ENCODE measurements at regions not wholly inside any gene's neighbourhood (a gene's known extent, or its start where the extent isn't known, plus 50 kb on each side); places are given as distances from the start of the nearest gene placed in this dataset.

DNA sequence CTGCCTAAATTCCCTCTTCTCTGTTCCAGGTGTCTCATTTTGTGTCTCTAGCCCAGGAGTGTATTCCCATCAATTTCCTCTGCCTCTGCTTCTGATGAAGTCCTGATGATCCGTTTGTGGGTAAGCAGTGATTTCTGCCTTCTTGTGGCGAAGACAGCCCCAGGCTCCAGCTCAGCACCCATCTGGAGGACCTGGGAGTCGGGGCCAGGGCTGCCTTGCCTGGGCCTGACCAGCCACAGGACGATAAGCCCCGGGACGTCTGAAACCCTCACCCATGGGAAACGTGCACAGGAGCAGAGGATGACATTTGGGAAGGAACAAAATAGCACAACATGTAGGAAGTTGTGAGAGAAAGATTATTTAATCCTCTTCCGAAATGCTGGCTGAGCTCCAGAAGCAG lies 206.9 kb downstream of the FBXO15 start:
- TF ChIP-seq, protein P1, sequence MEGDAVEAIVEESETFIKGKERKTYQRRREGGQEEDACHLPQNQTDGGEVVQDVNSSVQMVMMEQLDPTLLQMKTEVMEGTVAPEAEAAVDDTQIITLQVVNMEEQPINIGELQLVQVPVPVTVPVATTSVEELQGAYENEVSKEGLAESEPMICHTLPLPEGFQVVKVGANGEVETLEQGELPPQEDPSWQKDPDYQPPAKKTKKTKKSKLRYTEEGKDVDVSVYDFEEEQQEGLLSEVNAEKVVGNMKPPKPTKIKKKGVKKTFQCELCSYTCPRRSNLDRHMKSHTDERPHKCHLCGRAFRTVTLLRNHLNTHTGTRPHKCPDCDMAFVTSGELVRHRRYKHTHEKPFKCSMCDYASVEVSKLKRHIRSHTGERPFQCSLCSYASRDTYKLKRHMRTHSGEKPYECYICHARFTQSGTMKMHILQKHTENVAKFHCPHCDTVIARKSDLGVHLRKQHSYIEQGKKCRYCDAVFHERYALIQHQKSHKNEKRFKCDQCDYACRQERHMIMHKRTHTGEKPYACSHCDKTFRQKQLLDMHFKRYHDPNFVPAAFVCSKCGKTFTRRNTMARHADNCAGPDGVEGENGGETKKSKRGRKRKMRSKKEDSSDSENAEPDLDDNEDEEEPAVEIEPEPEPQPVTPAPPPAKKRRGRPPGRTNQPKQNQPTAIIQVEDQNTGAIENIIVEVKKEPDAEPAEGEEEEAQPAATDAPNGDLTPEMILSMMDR (IDR thresholded peaks at IDR 0.05): no peak
- TF ChIP-seq EP300 (IDR thresholded peaks at IDR 0.05): no peak

Measured in gastroesophageal sphincter (tissue), 3 donors.